ENCODE measurements at regions not wholly inside any gene's neighbourhood (a gene's known extent, or its start where the extent isn't known, plus 50 kb on each side); places are given as distances from the start of the nearest gene placed in this dataset.
"Not testable (repeated sequence)": the region's sequence is repeated elsewhere in the genome, so short reads cannot be mapped to it uniquely, and the experiment has no call there.

DNA sequence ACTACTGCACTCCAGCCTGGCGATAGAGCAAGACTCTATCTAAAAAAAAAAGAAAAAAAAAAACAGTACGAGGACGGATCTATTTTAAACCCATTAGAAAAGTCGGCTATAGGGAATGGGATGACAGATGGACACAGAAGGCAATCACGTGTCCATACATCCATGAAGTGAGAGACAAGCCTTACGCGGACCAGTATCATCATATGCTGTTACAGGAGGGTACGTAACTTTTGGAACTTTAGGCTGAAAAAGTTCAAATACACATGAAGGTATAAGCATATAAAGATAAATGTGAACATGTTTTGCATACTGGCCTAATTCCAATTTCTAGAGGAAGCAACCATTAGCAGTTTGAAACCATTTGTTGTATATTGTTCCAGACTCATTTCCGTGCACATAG, 109.8 kb upstream of the EXOC2 start:
- no peak overlapping the region for H3K4me3 ChIP-seq (replicated peaks; ENCODE audit: insufficient read depth, low read length)
- H3K27ac ChIP-seq (replicated peaks): no peak overlapping the region
- peaks cover 5% of the 10 kb centered on the region for H3K27me3 ChIP-seq (ENCODE audit: insufficient read depth, poor library complexity, severe bottlenecking)
- TF ChIP-seq, protein P1, sequence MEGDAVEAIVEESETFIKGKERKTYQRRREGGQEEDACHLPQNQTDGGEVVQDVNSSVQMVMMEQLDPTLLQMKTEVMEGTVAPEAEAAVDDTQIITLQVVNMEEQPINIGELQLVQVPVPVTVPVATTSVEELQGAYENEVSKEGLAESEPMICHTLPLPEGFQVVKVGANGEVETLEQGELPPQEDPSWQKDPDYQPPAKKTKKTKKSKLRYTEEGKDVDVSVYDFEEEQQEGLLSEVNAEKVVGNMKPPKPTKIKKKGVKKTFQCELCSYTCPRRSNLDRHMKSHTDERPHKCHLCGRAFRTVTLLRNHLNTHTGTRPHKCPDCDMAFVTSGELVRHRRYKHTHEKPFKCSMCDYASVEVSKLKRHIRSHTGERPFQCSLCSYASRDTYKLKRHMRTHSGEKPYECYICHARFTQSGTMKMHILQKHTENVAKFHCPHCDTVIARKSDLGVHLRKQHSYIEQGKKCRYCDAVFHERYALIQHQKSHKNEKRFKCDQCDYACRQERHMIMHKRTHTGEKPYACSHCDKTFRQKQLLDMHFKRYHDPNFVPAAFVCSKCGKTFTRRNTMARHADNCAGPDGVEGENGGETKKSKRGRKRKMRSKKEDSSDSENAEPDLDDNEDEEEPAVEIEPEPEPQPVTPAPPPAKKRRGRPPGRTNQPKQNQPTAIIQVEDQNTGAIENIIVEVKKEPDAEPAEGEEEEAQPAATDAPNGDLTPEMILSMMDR (IDR thresholded peaks at IDR 0.05; ENCODE audit: insufficient read depth, low read length): no peak
- no peak for TF ChIP-seq GABPA (IDR thresholded peaks at IDR 0.05; ENCODE audit: low read depth)
- TF ChIP-seq, protein P2, sequence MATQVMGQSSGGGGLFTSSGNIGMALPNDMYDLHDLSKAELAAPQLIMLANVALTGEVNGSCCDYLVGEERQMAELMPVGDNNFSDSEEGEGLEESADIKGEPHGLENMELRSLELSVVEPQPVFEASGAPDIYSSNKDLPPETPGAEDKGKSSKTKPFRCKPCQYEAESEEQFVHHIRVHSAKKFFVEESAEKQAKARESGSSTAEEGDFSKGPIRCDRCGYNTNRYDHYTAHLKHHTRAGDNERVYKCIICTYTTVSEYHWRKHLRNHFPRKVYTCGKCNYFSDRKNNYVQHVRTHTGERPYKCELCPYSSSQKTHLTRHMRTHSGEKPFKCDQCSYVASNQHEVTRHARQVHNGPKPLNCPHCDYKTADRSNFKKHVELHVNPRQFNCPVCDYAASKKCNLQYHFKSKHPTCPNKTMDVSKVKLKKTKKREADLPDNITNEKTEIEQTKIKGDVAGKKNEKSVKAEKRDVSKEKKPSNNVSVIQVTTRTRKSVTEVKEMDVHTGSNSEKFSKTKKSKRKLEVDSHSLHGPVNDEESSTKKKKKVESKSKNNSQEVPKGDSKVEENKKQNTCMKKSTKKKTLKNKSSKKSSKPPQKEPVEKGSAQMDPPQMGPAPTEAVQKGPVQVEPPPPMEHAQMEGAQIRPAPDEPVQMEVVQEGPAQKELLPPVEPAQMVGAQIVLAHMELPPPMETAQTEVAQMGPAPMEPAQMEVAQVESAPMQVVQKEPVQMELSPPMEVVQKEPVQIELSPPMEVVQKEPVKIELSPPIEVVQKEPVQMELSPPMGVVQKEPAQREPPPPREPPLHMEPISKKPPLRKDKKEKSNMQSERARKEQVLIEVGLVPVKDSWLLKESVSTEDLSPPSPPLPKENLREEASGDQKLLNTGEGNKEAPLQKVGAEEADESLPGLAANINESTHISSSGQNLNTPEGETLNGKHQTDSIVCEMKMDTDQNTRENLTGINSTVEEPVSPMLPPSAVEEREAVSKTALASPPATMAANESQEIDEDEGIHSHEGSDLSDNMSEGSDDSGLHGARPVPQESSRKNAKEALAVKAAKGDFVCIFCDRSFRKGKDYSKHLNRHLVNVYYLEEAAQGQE (IDR thresholded peaks at IDR 0.05; ENCODE audit: insufficient replicate concordance, low read depth): no peak
- TF ChIP-seq SPI1 (IDR thresholded peaks at IDR 0.05; ENCODE audit: borderline replicate concordance, low read depth): no peak
- no peak for TF ChIP-seq POLR2AphosphoS5 (IDR thresholded peaks at IDR 0.05; ENCODE audit: low read depth)
- no peak for DNase-seq (ENCODE audit: low read depth in 1 of 2, low spot score in 1 of 2)

DNA sequence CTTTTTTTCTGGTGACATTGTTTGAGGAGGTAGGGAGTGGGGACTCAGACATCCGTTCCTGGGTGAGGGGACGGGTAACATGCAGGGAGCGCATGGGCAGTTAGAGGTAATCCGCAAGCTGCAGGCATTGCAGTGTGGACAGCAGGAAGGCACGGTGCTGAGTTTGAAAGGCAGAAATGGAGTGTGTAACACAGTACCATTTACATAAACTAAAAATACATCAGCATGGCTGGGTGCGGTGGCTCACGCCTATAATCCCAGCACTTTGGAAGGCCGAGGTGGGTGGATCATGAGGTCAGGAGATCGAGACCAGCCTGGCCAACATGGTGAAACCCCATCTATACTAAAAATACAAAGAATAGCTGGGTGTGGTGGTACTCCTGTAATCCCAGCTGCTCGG, 109.3 kb upstream of the EXOC2 start:
- not testable (repeated sequence) for H3K27ac ChIP-seq (replicated peaks); H3K27me3 ChIP-seq (ENCODE audit: insufficient read depth, poor library complexity, severe bottlenecking); DNase-seq (ENCODE audit: low read depth in 1 of 2, low spot score in 1 of 2); H3K4me3 ChIP-seq (replicated peaks; ENCODE audit: insufficient read depth, low read length)

DNA sequence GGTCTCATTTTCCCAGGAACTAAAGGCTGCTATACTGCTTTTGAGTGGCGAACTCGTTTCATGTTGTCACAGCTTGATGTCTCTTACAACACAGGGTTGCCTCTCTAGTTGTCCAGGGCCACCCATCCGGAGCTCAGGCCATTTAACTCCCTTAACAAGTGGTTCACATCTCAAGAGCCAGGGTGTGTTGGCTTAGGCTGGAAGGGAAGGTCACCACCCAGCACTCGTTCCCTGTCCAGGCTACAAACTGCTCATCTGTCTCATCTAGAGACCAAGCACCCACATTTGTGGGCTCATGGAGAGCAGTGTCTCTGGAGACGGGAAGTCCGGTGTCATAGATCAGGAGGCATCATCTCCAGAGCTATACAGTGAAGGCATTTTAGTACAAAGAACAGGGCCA, 106.8 kb upstream of the EXOC2 start:
- TF ChIP-seq SPI1 (IDR thresholded peaks at IDR 0.05; ENCODE audit: borderline replicate concordance, low read depth) (no peak), POLR2AphosphoS5 (IDR thresholded peaks at IDR 0.05; ENCODE audit: low read depth) (no peak)
- TF ChIP-seq, protein P1 (IDR thresholded peaks at IDR 0.05; ENCODE audit: insufficient read depth, low read length): no peak
- DNase-seq (ENCODE audit: low read depth in 1 of 2, low spot score in 1 of 2): no peak
- Histone ChIP-seq H3K27ac (replicated peaks) (no peak overlapping the region), H3K4me3 (replicated peaks; ENCODE audit: insufficient read depth, low read length) (no peak overlapping the region), H3K27me3 (ENCODE audit: insufficient read depth, poor library complexity, severe bottlenecking) (peaks cover 11% of the 10 kb centered on the region)

DNA sequence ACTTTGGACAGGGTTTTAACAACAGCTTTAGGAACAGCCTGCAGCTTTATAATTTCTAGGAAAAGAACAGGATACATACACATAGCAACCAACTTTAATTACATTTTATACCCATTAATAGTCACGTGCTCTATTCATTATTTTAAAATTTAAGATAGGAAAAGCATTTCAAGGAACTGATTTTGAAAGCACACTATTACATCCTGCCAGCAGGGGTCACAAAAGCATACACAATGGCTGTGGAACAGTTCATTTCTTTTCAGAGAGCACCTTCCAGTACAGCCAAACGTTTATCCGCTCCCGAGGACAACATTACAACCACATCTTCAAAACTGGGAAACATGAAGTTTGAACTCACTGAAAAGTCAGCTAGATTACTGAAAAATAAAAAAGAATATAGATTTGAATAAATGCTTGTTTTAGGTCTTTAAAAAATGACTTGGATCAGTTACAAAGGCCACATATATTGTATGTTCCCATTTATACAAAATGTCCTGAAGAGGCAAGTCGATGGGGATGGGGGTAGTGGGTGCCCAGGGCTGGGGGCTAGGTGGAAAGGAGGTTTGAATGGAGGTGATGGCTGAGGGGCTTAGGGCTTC, 104.6 kb upstream of the EXOC2 start:
- Histone ChIP-seq H3K27ac (replicated peaks) (no peak overlapping the region), H3K4me3 (replicated peaks; ENCODE audit: insufficient read depth, low read length) (no peak overlapping the region), H3K27me3 (ENCODE audit: insufficient read depth, poor library complexity, severe bottlenecking) (peaks cover 28% of the 10 kb centered on the region)
- TF ChIP-seq, protein P1 (IDR thresholded peaks at IDR 0.05; ENCODE audit: insufficient read depth, low read length): peak; percentile 64
- TF ChIP-seq SPI1 (IDR thresholded peaks at IDR 0.05; ENCODE audit: borderline replicate concordance, low read depth): no peak
- peak in 1 of 2 experiments; percentile 37 for DNase-seq (ENCODE audit: low read depth in 1 of 2, low spot score in 1 of 2)

DNA sequence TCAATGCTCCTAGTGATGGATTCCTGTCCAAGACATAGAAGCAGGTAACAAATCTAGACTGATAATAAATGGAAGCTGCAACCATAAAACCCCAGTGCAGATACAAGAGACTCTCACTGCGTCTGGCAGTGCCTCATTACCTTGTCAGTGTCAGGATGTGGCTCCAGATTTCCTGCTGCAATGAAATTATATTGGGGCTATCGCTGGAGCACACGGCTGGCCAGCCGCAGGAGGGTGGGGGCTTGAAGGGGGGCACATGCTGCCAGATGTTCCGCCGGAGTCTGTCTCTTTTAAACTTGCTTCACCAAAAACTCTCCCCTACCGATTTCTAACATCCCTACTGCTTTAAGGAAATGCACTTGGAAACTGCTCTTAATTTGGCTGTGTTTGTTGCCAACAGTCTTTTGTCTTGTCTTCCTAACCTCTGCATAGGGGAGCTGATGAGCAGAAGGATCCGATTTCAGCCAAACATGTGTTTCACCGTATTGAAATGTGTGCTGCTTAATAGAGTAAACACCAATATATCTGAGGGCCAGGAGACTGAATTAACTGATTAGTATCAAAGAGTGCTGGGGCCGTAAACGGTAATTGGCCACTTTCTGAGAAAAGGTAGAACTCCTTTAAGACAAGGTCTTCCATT, 102.2 kb upstream of the EXOC2 start:
- H3K27me3 ChIP-seq (ENCODE audit: insufficient read depth, poor library complexity, severe bottlenecking): peaks cover 28% of the 10 kb centered on the region

More for the DNA sequence above, 102.2 kb upstream of the EXOC2 start:
- Histone ChIP-seq H3K27ac (replicated peaks) (no peak overlapping the region), H3K4me3 (replicated peaks; ENCODE audit: insufficient read depth, low read length) (no peak overlapping the region)
- no peak for DNase-seq (ENCODE audit: low read depth in 1 of 2, low spot score in 1 of 2)
- TF ChIP-seq, protein P2 (IDR thresholded peaks at IDR 0.05; ENCODE audit: insufficient replicate concordance, low read depth): no peak
- TF ChIP-seq SPI1 (IDR thresholded peaks at IDR 0.05; ENCODE audit: borderline replicate concordance, low read depth): no peak
- no peak for TF ChIP-seq GABPA (IDR thresholded peaks at IDR 0.05; ENCODE audit: low read depth)
- TF ChIP-seq POLR2AphosphoS5 (IDR thresholded peaks at IDR 0.05; ENCODE audit: low read depth): no peak
- TF ChIP-seq, protein P1 (IDR thresholded peaks at IDR 0.05; ENCODE audit: insufficient read depth, low read length): no peak

All from HL-60 (cell line).